ENCODE measurements at regions not wholly inside any gene's neighbourhood (a gene's known extent, or its start where the extent isn't known, plus 50 kb on each side); places are given as distances from the start of the nearest gene placed in this dataset.

- TF ChIP-seq, protein P1, sequence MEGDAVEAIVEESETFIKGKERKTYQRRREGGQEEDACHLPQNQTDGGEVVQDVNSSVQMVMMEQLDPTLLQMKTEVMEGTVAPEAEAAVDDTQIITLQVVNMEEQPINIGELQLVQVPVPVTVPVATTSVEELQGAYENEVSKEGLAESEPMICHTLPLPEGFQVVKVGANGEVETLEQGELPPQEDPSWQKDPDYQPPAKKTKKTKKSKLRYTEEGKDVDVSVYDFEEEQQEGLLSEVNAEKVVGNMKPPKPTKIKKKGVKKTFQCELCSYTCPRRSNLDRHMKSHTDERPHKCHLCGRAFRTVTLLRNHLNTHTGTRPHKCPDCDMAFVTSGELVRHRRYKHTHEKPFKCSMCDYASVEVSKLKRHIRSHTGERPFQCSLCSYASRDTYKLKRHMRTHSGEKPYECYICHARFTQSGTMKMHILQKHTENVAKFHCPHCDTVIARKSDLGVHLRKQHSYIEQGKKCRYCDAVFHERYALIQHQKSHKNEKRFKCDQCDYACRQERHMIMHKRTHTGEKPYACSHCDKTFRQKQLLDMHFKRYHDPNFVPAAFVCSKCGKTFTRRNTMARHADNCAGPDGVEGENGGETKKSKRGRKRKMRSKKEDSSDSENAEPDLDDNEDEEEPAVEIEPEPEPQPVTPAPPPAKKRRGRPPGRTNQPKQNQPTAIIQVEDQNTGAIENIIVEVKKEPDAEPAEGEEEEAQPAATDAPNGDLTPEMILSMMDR (IDR thresholded peaks at IDR 0.05; ENCODE audit: unreplicated experiment) = no peak
These were observed 488.9 kb upstream of the CA10 start for GRCh38 chr17:52647411-52647810.

DNA sequence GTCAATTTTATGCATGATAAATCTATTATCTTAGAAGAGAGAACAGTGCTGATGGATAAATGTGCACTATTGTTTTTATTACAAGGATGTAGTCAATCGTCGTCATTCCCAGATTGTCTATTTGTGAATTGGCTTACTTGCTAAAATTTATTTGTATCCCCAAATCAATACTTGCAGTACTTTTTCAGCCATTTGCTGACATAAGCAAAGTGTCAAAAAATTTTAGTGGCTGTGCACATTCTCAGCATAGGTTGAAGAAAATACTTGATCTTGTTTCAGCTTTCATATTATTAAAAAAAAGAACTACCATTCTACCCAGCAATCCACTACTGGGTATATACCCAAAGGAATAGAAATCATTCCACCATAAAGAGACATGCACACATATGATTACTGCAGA is 477.9 kb upstream of the CA10 start:
- no TSS peak for BruUV-seq (replicated peaks)
- intact Hi-C loops (cut with micrococcal nuclease) = no loop called here

More at GRCh38 chr17:52647411-52647810, 488.9 kb upstream of the CA10 start:
- Mint-ChIP-seq H3K4me3 (ENCODE audit: unreplicated experiment) (no peak overlapping the region), H3K27me3 (ENCODE audit: insufficient read depth, unreplicated experiment) (peaks cover 52% of the 10 kb centered on the region), H3K27ac (ENCODE audit: low read depth, unreplicated experiment) (no peak overlapping the region), H3K4me1 (ENCODE audit: insufficient read depth, unreplicated experiment) (no peaks in the 10 kb centered on the region), H3K36me3 (ENCODE audit: insufficient read depth, unreplicated experiment) (no peaks in the 10 kb centered on the region), H3K9me3 (ENCODE audit: unreplicated experiment) (no peaks in the 10 kb centered on the region)
- intact Hi-C loops (cut with micrococcal nuclease) = no loop called here
- DNase-seq (ENCODE audit: unreplicated experiment) = no peak
- BruUV-seq (replicated peaks) = no TSS peak
- ChIA-PET POLR2A (no interaction called here), CTCF (no interaction called here)

DNA sequence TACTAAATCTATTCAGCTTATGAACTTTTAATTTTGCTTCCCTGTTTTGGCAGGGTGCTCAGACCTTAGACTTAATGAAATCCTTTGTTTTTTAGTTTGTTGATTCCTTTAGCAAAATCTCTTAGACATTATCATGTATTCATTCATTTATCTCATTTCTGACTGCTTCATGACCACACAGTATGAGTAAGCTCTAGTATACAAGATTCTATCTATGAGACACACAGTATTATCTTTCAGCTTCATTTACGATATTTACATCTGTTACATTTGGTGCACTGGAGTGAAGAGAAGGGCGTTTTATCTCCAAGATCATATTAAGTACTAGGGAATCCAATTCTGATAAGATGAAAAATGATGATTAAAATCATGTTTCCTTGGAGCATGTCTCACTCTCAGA is 448.1 kb upstream of the CA10 start:
- Mint-ChIP-seq H3K27me3 (ENCODE audit: insufficient read depth, unreplicated experiment) (peaks cover 31% of the 10 kb centered on the region), H3K27ac (ENCODE audit: low read depth, unreplicated experiment) (no peak overlapping the region), H3K4me3 (ENCODE audit: unreplicated experiment) (no peak overlapping the region), H3K9me3 (ENCODE audit: unreplicated experiment) (no peaks in the 10 kb centered on the region), H3K4me1 (ENCODE audit: insufficient read depth, unreplicated experiment) (no peaks in the 10 kb centered on the region), H3K36me3 (ENCODE audit: insufficient read depth, unreplicated experiment) (peaks cover 6% of the 10 kb centered on the region)
- TF ChIP-seq, protein P1 (IDR thresholded peaks at IDR 0.05; ENCODE audit: unreplicated experiment) = no peak
- BruUV-seq (replicated peaks) = no TSS peak
- CTCF ChIA-PET = no interaction called here
- no peak for DNase-seq (ENCODE audit: unreplicated experiment)
- intact Hi-C loops (cut with micrococcal nuclease) = no loop called here
- POLR2A ChIA-PET = no interaction called here

More for the DNA sequence above, 477.9 kb upstream of the CA10 start:
- Mint-ChIP-seq H3K27me3 (ENCODE audit: insufficient read depth, unreplicated experiment) (peaks cover 40% of the 10 kb centered on the region), H3K36me3 (ENCODE audit: insufficient read depth, unreplicated experiment) (no peaks in the 10 kb centered on the region), H3K4me3 (ENCODE audit: unreplicated experiment) (no peak overlapping the region), H3K4me1 (ENCODE audit: insufficient read depth, unreplicated experiment) (no peaks in the 10 kb centered on the region), H3K9me3 (ENCODE audit: unreplicated experiment) (peaks cover 16% of the 10 kb centered on the region), H3K27ac (ENCODE audit: low read depth, unreplicated experiment) (no peak overlapping the region)
- DNase-seq (ENCODE audit: unreplicated experiment) = no peak
- TF ChIP-seq, protein P1 (IDR thresholded peaks at IDR 0.05; ENCODE audit: unreplicated experiment) = no peak
- CTCF ChIA-PET = no interaction called here
- POLR2A ChIA-PET = interaction anchor here (0.7 kb wide), 2 partner anchors 9 to 263 kb away, joined by 3 read pairs; no protein-coding TSS in a partner anchor

DNA sequence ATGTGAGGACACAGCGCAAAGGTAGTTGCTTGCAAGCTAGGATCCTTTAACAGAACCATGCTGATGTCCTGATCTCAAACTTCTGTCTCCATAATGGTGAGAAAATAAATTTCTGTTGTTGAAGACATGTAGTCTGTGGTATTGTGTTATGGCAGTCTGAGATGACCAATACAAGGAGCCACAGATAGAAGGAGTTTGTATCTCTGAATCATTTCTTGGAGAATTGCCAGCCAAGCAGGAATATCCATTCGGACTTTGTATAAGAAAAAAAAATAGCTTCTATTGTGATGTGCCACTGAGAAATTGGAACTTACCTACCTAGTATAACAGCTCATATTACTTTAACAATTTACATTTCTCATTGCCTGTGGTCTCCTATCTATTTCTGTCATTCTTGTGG is 447.6 kb upstream of the CA10 start:
- peak; percentile 45 for DNase-seq (ENCODE audit: unreplicated experiment)
- peaks cover 26% of the 10 kb centered on the region for H3K27me3 Mint-ChIP-seq (ENCODE audit: insufficient read depth, unreplicated experiment)
- CTCF ChIA-PET = no interaction called here
- POLR2A ChIA-PET = no interaction called here
- no peaks in the 10 kb centered on the region for H3K4me1 Mint-ChIP-seq (ENCODE audit: insufficient read depth, unreplicated experiment)
- no peak overlapping the region for H3K4me3 Mint-ChIP-seq (ENCODE audit: unreplicated experiment)
- TF ChIP-seq, protein P1 (IDR thresholded peaks at IDR 0.05; ENCODE audit: unreplicated experiment) = no peak
- BruUV-seq (replicated peaks) = no TSS peak
- no peaks in the 10 kb centered on the region for H3K9me3 Mint-ChIP-seq (ENCODE audit: unreplicated experiment)
- H3K27ac Mint-ChIP-seq (ENCODE audit: low read depth, unreplicated experiment) = no peak overlapping the region
- peaks cover 6% of the 10 kb centered on the region for H3K36me3 Mint-ChIP-seq (ENCODE audit: insufficient read depth, unreplicated experiment)
- intact Hi-C loops (cut with micrococcal nuclease) = no loop called here
